ENCODE measurements at regions not wholly inside any gene's neighbourhood (a gene's known extent, or its start where the extent isn't known, plus 50 kb on each side); places are given as distances from the start of the nearest gene placed in this dataset.

GRCh38 chr5:57915536-57915935, 432.9 kb upstream of the ACTBL2 start:
- TF ChIP-seq YY1 (IDR thresholded peaks at IDR 0.05; ENCODE audit: insufficient read depth, insufficient read length) (no peak), SUZ12 (IDR thresholded peaks at IDR 0.05; ENCODE audit: extremely low read depth, insufficient read depth, insufficient read length) (no peak)
